ENCODE measurements at regions not wholly inside any gene's neighbourhood (a gene's known extent, or its start where the extent isn't known, plus 50 kb on each side); places are given as distances from the start of the nearest gene placed in this dataset.

DNA sequence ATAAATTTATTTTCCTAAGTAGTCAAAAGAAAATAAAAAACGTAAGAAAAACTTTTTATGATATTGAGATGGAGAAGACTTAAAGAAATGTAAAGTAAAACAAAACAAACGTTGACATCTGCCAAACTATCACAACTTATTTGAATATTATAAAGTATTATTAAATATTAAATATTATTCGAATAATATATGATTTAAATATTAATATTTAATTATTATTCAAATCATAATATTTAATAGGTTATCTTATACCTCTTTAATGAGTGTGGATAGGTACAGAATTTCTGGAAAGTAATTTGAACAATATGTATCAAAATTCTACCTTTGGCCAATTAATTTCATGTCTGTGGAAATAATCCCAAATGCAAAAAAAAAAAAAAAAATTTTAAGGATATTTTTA, 278.7 kb downstream of the RAD51AP2 start:
- in situ Hi-C loops (cut with HindIII; ENCODE audit: low sequenced_read_pairs): no loop called here
- H3K4me3 ChIP-seq (ENCODE audit: low read depth, low read length): no peak overlapping the region
- TF ChIP-seq, protein P1, sequence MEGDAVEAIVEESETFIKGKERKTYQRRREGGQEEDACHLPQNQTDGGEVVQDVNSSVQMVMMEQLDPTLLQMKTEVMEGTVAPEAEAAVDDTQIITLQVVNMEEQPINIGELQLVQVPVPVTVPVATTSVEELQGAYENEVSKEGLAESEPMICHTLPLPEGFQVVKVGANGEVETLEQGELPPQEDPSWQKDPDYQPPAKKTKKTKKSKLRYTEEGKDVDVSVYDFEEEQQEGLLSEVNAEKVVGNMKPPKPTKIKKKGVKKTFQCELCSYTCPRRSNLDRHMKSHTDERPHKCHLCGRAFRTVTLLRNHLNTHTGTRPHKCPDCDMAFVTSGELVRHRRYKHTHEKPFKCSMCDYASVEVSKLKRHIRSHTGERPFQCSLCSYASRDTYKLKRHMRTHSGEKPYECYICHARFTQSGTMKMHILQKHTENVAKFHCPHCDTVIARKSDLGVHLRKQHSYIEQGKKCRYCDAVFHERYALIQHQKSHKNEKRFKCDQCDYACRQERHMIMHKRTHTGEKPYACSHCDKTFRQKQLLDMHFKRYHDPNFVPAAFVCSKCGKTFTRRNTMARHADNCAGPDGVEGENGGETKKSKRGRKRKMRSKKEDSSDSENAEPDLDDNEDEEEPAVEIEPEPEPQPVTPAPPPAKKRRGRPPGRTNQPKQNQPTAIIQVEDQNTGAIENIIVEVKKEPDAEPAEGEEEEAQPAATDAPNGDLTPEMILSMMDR (IDR thresholded peaks at IDR 0.05; ENCODE audit: low read depth, low read length, missing control alignments): no peak
- DNase-seq (ENCODE audit: low read depth): no peak

DNA sequence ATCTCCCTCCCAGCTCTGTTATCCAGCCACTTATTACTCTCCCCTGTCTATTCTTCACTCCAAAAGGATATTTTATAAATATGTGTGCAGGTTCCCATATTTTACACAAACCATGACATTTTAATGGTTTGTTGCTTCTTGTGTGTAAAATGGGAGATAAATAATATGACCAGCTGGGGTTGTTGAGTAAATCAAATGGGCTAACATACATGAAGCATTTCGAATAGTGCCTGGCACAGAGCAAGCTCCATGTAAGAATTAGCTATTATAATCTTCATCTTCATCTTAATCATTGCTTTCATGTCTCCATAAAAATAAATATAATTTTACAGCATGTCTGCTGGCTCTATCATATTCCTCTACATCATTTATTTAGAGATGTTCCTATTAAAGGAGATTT, 283.1 kb downstream of the RAD51AP2 start:
- DNase-seq (ENCODE audit: low read depth): no peak

DNA sequence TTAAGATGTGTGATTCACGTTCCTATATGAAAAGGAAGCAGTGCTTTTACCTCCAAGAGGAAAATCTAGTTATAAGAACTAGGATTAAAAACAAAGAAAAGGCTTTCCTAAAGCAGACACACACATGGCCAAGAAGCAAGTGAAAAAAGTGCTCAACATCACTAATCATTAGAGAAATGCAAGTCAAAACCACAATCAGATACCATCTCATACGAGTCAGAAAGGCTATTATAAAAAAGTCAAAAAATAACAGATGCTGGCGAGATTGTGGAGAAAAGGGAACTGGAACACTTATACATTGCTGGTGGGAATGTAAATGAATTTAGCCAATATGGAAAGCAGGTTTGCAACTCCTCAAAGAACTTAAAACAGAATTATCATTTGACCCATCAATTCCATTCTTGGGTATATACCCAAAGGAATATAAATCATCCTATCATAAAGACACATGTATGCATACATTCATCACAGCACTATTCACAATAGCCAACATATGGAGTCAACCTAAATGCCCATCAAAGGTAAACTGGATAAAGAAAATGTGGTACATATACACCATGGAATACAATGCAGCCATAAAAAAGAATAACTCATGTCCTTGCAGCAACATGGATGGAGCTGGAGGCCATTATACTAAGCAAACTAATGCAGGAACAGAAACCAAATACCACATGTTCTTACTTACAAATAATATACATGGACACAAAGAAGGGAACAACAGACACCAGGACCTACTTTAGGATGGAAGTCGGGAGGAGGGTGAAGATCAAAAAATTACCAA, 285.3 kb downstream of the RAD51AP2 start:
- no peak overlapping the region for H3K4me3 ChIP-seq (ENCODE audit: low read depth, low read length)
- in situ Hi-C loops (cut with HindIII; ENCODE audit: low sequenced_read_pairs): no loop called here
- peak; percentile 1 for DNase-seq (ENCODE audit: low read depth)
- TF ChIP-seq, protein P1 (IDR thresholded peaks at IDR 0.05; ENCODE audit: low read depth, low read length, missing control alignments): no peak

More for the DNA sequence above, 283.1 kb downstream of the RAD51AP2 start:
- in situ Hi-C loops (cut with HindIII; ENCODE audit: low sequenced_read_pairs): no loop called here
- TF ChIP-seq, protein P1 (IDR thresholded peaks at IDR 0.05; ENCODE audit: low read depth, low read length, missing control alignments): no peak
- H3K4me3 ChIP-seq (ENCODE audit: low read depth, low read length): no peak overlapping the region

DNA sequence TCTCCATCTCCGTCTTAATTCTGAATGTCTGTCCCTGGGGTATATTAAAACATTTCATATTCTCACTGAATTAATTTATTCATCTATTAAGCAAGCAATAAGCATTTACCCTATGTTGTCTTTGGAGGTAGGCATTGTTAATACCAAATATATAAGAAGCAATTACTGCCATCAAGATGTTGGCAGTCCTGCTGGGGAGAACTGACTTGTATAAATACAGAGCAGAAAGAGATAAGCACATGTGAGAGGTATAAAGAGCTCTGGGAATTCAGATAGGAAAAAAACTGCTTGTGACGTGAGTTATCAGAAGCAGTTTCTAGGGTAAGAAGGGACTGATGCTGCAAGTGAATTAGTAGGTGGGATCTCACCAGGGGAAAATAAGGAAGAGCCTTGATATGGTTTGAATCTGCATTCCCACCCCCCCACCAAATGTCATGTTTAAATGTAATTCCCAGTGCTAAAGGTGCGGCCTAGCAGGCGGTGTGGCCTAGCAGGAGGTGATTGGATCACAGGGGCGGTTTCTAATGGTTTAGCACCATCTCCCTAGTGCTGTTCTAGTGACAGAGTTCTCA, 286.8 kb downstream of the RAD51AP2 start:
- DNase-seq (ENCODE audit: low read depth): no peak
- TF ChIP-seq, protein P1 (IDR thresholded peaks at IDR 0.05; ENCODE audit: low read depth, low read length, missing control alignments): no peak
- in situ Hi-C loops (cut with HindIII; ENCODE audit: low sequenced_read_pairs): no loop called here
- H3K4me3 ChIP-seq (ENCODE audit: low read depth, low read length): no peak overlapping the region

DNA sequence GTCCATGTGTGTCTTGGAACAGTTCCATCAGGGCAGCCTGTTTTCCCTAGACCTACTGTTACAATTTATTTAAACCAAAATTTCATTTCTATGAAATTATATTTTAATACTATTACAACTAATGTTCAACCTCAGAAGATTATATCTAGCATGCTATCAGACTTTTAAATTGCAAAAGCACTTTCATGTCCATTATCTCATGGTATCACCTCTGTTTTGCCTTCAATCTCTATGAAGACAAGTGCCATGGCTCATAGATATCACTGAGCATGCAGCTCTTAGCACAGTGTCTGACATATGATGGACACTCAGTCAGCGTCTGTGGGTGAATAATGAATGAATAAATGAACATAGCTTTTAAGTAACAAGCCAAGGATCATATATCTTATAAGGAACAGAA, 288.8 kb downstream of the RAD51AP2 start:
- in situ Hi-C loops (cut with HindIII; ENCODE audit: low sequenced_read_pairs): no loop called here
- TF ChIP-seq, protein P1 (IDR thresholded peaks at IDR 0.05; ENCODE audit: low read depth, low read length, missing control alignments): no peak
- DNase-seq (ENCODE audit: low read depth): no peak
- H3K4me3 ChIP-seq (ENCODE audit: low read depth, low read length): no peak overlapping the region

GRCh38 chr2:17228461-17228860, 289.8 kb downstream of the RAD51AP2 start:
- H3K4me3 ChIP-seq (ENCODE audit: low read depth, low read length): no peak overlapping the region
- in situ Hi-C loops (cut with HindIII; ENCODE audit: low sequenced_read_pairs): no loop called here
- peak; percentile 29 for DNase-seq (ENCODE audit: low read depth)
- TF ChIP-seq, protein P1 (IDR thresholded peaks at IDR 0.05; ENCODE audit: low read depth, low read length, missing control alignments): no peak
